Retinal pigment epithelial cell (primary cell): ENCODE measurements at regions not wholly inside any gene's neighbourhood (a gene's known extent, or its start where the extent isn't known, plus 50 kb on each side); places are given as distances from the start of the nearest gene placed in this dataset.

Experiments used
- DNase-seq: peaks from one replicate; pipeline ENCODE4 v3.0.0-alpha.2; 2010; ENCODE audit warnings: low read depth
- H3K4me3 ChIP-seq: 2 replicates; pipeline ENCODE4 v1.5.1; 2011; ENCODE audit warnings: mild to moderate bottlenecking, low read length, control low read depth, moderate library complexity
- CTCF ChIP-seq: conservative IDR thresholded peaks from 2 replicates; pipeline ENCODE4 v1.5.1; 2011; ENCODE audit warnings: low read depth, low read length, control low read depth, inconsistent platforms

GRCh38 chr16:25395528-25395927, 137.9 kb upstream of the ZKSCAN2 start:
- DNase-seq, result no peak
- peak; percentile 17 for TF ChIP-seq CTCF
- no peak overlapping the region for H3K4me3 ChIP-seq

GRCh38 chr16:25390761-25391160, 133.1 kb upstream of the ZKSCAN2 start:
- DNase-seq, result no peak
- H3K4me3 ChIP-seq, result no peak overlapping the region

GRCh38 chr16:25374556-25374955, 116.9 kb upstream of the ZKSCAN2 start:
- no peak overlapping the region for H3K4me3 ChIP-seq
- no peak for DNase-seq
- no peak for TF ChIP-seq CTCF

More at GRCh38 chr16:25390761-25391160, 133.1 kb upstream of the ZKSCAN2 start:
- no peak for TF ChIP-seq CTCF

GRCh38 chr16:25372716-25373115, 115.1 kb upstream of the ZKSCAN2 start:
- TF ChIP-seq CTCF, result no peak
- no peak overlapping the region for H3K4me3 ChIP-seq
- no peak for DNase-seq

- H3K4me3 ChIP-seq, result no peak overlapping the region
- no peak for DNase-seq
- TF ChIP-seq CTCF, result no peak
Observed at GRCh38 chr16:25371342-25371741, 113.7 kb upstream of the ZKSCAN2 start.

- DNase-seq, result no peak
- no peak overlapping the region for H3K4me3 ChIP-seq
- no peak for TF ChIP-seq CTCF
Observed at GRCh38 chr16:25370541-25370940, 112.9 kb upstream of the ZKSCAN2 start.

- DNase-seq, result no peak
- H3K4me3 ChIP-seq, result no peak overlapping the region
- no peak for TF ChIP-seq CTCF
Observed at GRCh38 chr16:25367773-25368524, 110.3 kb upstream of the ZKSCAN2 start.
